ENCODE measurements at regions not wholly inside any gene's neighbourhood (a gene's known extent, or its start where the extent isn't known, plus 50 kb on each side); places are given as distances from the start of the nearest gene placed in this dataset.

- no peak for DNase-seq
Measured at GRCh38 chr3:177306252-177306651, 109.0 kb upstream of the TBL1XR1 start.

GRCh38 chr3:177307391-177307790 lies 110.1 kb upstream of the TBL1XR1 start:
- DNase-seq = no peak

GRCh38 chr3:177307826-177308225 lies 110.5 kb upstream of the TBL1XR1 start:
- DNase-seq = no peak

- DNase-seq = no peak
Measured at GRCh38 chr3:177308286-177308685, 111.0 kb upstream of the TBL1XR1 start.

- no peak for DNase-seq
Measured at GRCh38 chr3:177308911-177309310, 111.6 kb upstream of the TBL1XR1 start.

- DNase-seq = no peak
Measured at GRCh38 chr3:177312491-177312890, 115.2 kb upstream of the TBL1XR1 start.

- no peak for DNase-seq
Measured at GRCh38 chr3:177314897-177315296, 117.6 kb upstream of the TBL1XR1 start.

- DNase-seq = no peak
Measured at GRCh38 chr3:177317247-177317646, 120.0 kb upstream of the TBL1XR1 start.

- DNase-seq = no peak
Measured at GRCh38 chr3:177318559-177318958, 121.3 kb upstream of the TBL1XR1 start.

GRCh38 chr3:177320765-177321247 lies 123.5 kb upstream of the TBL1XR1 start:
- no peak for DNase-seq

GRCh38 chr3:177321819-177322218 lies 124.5 kb upstream of the TBL1XR1 start:
- DNase-seq = no peak

- peak in 1 of 2 donors; percentile 12 for DNase-seq
Measured at GRCh38 chr3:177322881-177323280, 125.6 kb upstream of the TBL1XR1 start.

GRCh38 chr3:177329854-177330253 lies 132.6 kb upstream of the TBL1XR1 start:
- no peak for DNase-seq

- DNase-seq = no peak
Measured at GRCh38 chr3:177330779-177331178, 133.5 kb upstream of the TBL1XR1 start.

GRCh38 chr3:177331203-177331835 lies 134.0 kb upstream of the TBL1XR1 start:
- DNase-seq = no peak

GRCh38 chr3:177332955-177333354 lies 135.7 kb upstream of the TBL1XR1 start:
- no peak for DNase-seq

- no peak for DNase-seq
Measured at GRCh38 chr3:177333533-177334520, 136.5 kb upstream of the TBL1XR1 start.

GRCh38 chr3:177334803-177335202 lies 137.5 kb upstream of the TBL1XR1 start:
- no peak for DNase-seq

- DNase-seq = no peak
Measured at GRCh38 chr3:177335728-177336127, 138.4 kb upstream of the TBL1XR1 start.

GRCh38 chr3:177336873-177337450 lies 139.7 kb upstream of the TBL1XR1 start:
- no peak for DNase-seq

GRCh38 chr3:177337541-177338331 lies 140.5 kb upstream of the TBL1XR1 start:
- no peak for DNase-seq

- no peak for DNase-seq
Measured at GRCh38 chr3:177338697-177339219, 141.5 kb upstream of the TBL1XR1 start.

All from hippocampal formation (tissue), 2 donors.